ENCODE measurements at regions not wholly inside any gene's neighbourhood (a gene's known extent, or its start where the extent isn't known, plus 50 kb on each side); places are given as distances from the start of the nearest gene placed in this dataset.

GRCh38 chr16:85971902-85972638 is 73.1 kb downstream of the IRF8 start:
- DNase-seq, result no peak

- no peak for DNase-seq
Observed at GRCh38 chr16:85974428-85975375, 75.7 kb downstream of the IRF8 start.

- no peak for DNase-seq
Observed at GRCh38 chr16:85975451-85975981, 76.6 kb downstream of the IRF8 start.

GRCh38 chr16:85978291-85978775 is 79.4 kb downstream of the IRF8 start:
- no peak for DNase-seq

- DNase-seq, result no peak
Observed at GRCh38 chr16:85978976-85979375, 80.0 kb downstream of the IRF8 start.

GRCh38 chr16:85979605-85980004 is 80.6 kb downstream of the IRF8 start:
- no peak for DNase-seq

GRCh38 chr16:85980686-85981085 is 81.7 kb downstream of the IRF8 start:
- DNase-seq, result no peak

GRCh38 chr16:85981826-85982562 is 83.0 kb downstream of the IRF8 start:
- no peak for DNase-seq

GRCh38 chr16:85982563-85982939 is 83.6 kb downstream of the IRF8 start:
- DNase-seq, result no peak

- DNase-seq, result no peak
Observed at GRCh38 chr16:85983064-85983463, 84.1 kb downstream of the IRF8 start.

- no peak for DNase-seq
Observed at GRCh38 chr16:85983606-85984230, 84.8 kb downstream of the IRF8 start.

- DNase-seq, result no peak
Observed at GRCh38 chr16:85984231-85984880, 85.4 kb downstream of the IRF8 start.

- DNase-seq, result no peak
Observed at GRCh38 chr16:85984947-85985451, 86.0 kb downstream of the IRF8 start.

GRCh38 chr16:85986931-85987749 is 88.2 kb downstream of the IRF8 start:
- DNase-seq, result peak; percentile 55

- DNase-seq, result no peak
Observed at GRCh38 chr16:85987750-85988078, 88.8 kb downstream of the IRF8 start.

GRCh38 chr16:85988306-85988705 is 89.3 kb downstream of the IRF8 start:
- no peak for DNase-seq

GRCh38 chr16:85988723-85989313 is 89.9 kb downstream of the IRF8 start:
- no peak for DNase-seq

GRCh38 chr16:85989376-85989775 is 90.4 kb downstream of the IRF8 start:
- no peak for DNase-seq

GRCh38 chr16:85989863-85990643 is 91.1 kb downstream of the IRF8 start:
- no peak for DNase-seq

GRCh38 chr16:85990861-85991301 is 91.9 kb downstream of the IRF8 start:
- DNase-seq, result no peak

Measured in activated CD8-positive, alpha-beta memory T cell treated with anti-CD3 and anti-CD28 coated beads, Interleukin-2, amount 50 U/mL, for 4 hours (primary cell).